SHP77 (cell line): ENCODE measurements at regions not wholly inside any gene's neighbourhood (a gene's known extent, or its start where the extent isn't known, plus 50 kb on each side); places are given as distances from the start of the nearest gene placed in this dataset.
"Not testable (repeated sequence)": the region's sequence is repeated elsewhere in the genome, so short reads cannot be mapped to it uniquely, and the experiment has no call there.

Source experiments
- DNase-seq, 2 experiments: peaks; one replicate each; lab custom pipeline; 2025; lab: John Stamatoyannopoulos, UW

GRCh38 chr3:168779970-168780645 lies 684.4 kb upstream of the GOLIM4 start:
- DNase-seq = not testable (repeated sequence)

GRCh38 chr3:168753724-168754123 lies 658.0 kb upstream of the GOLIM4 start:
- no peak for DNase-seq

- no peak for DNase-seq
Measured at GRCh38 chr3:168752339-168752738, 656.6 kb upstream of the GOLIM4 start.

- no peak for DNase-seq
Measured at GRCh38 chr3:168747697-168748096, 652.0 kb upstream of the GOLIM4 start.

- peak; percentile 3 to 5 for DNase-seq
Measured at GRCh38 chr3:168738527-168739325, 643.0 kb upstream of the GOLIM4 start.

GRCh38 chr3:168736202-168736601 lies 640.5 kb upstream of the GOLIM4 start:
- no peak for DNase-seq

GRCh38 chr3:168730073-168730472 lies 634.3 kb upstream of the GOLIM4 start:
- DNase-seq = no peak

- DNase-seq = no peak
Measured at GRCh38 chr3:168722091-168722490, 626.4 kb upstream of the GOLIM4 start.

GRCh38 chr3:168714609-168715240 lies 619.0 kb upstream of the GOLIM4 start:
- no peak for DNase-seq

- peak; percentile 65 to 83 for DNase-seq
Measured at GRCh38 chr3:168709073-168709472, 613.3 kb upstream of the GOLIM4 start.

- no peak for DNase-seq
Measured at GRCh38 chr3:168707900-168708299, 612.2 kb upstream of the GOLIM4 start.

- no peak for DNase-seq
Measured at GRCh38 chr3:168705412-168705811, 609.7 kb upstream of the GOLIM4 start.

- no peak for DNase-seq
Measured at GRCh38 chr3:168696051-168696450, 600.3 kb upstream of the GOLIM4 start.

GRCh38 chr3:168693870-168694269 lies 598.1 kb upstream of the GOLIM4 start:
- no peak for DNase-seq

GRCh38 chr3:168688267-168688666 lies 592.5 kb upstream of the GOLIM4 start:
- DNase-seq = no peak

- no peak for DNase-seq
Measured at GRCh38 chr3:168684519-168684918, 588.8 kb upstream of the GOLIM4 start.

GRCh38 chr3:168678730-168679129 lies 583.0 kb upstream of the GOLIM4 start:
- no peak for DNase-seq

- peak; percentile 23 to 32 for DNase-seq
Measured at GRCh38 chr3:168671091-168671490, 575.4 kb upstream of the GOLIM4 start.

GRCh38 chr3:168660879-168661657 lies 565.3 kb upstream of the GOLIM4 start:
- DNase-seq = not testable (repeated sequence)

GRCh38 chr3:168659015-168659414 lies 563.3 kb upstream of the GOLIM4 start:
- no peak for DNase-seq

- no peak for DNase-seq
Measured at GRCh38 chr3:168655611-168656010, 559.9 kb upstream of the GOLIM4 start.

- DNase-seq = no peak
Measured at GRCh38 chr3:168654700-168655099, 559.0 kb upstream of the GOLIM4 start.
